ENCODE measurements at regions not wholly inside any gene's neighbourhood (a gene's known extent, or its start where the extent isn't known, plus 50 kb on each side); places are given as distances from the start of the nearest gene placed in this dataset.

DNA sequence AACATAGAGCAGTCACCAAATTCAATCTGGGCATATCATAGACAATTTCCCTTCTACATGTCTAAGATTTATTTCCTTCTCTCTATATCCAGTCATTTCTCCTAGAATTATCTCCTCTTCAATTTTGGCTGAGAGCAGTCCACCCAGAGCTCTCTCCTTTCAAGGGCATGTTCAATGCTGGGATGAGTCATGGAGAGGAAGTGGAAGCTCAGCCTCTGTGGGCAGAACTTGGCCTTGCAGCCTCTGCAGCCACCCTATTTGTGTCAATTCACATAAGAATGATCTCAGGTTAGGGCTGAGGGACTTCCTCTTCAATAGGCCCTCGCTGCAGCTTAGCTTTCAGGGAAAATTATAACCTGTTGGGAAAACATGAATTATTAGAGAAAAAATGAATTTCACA lies 560.8 kb downstream of the POM121L12 start:
- POLR2A ChIA-PET: no interaction called here
- Mint-ChIP-seq H3K9me3 (peaks cover 7% of the 10 kb centered on the region), H3K27ac (peak overlapping the region; percentile 75; the same call in 1 of the 2 replicates), H3K36me3 (no peaks in the 10 kb centered on the region), H3K27me3 (ENCODE audit: low read depth) (no peaks in the 10 kb centered on the region), H3K4me3 (no peak overlapping the region), H3K4me1 (peaks cover 10% of the 10 kb centered on the region)
- DNase-seq (ENCODE audit: low spot score) (no peak), ATAC-seq (peak; percentile 99)
- TF ChIP-seq SMAD4 (CRISPR knock-in tag; IDR thresholded peaks at IDR 0.05): no peak
- no peak for TF ChIP-seq OVOL2 (CRISPR knock-in tag; IDR thresholded peaks at IDR 0.05; ENCODE audit: borderline replicate concordance)
- TF ChIP-seq ZNF512 (CRISPR knock-in tag; IDR thresholded peaks at IDR 0.05; ENCODE audit: borderline replicate concordance): no peak
- no peak for TF ChIP-seq ZNF416 (CRISPR knock-in tag; IDR thresholded peaks at IDR 0.05)
- no peak for TF ChIP-seq ZNF121 (CRISPR knock-in tag; IDR thresholded peaks at IDR 0.05)
- TF ChIP-seq MYBL2 (CRISPR knock-in tag; IDR thresholded peaks at IDR 0.05): no peak
- TF ChIP-seq CBFB (CRISPR knock-in tag; IDR thresholded peaks at IDR 0.05; ENCODE audit: low read depth): no peak
- TF ChIP-seq NR2C2 (CRISPR knock-in tag; IDR thresholded peaks at IDR 0.05): no peak
- TF ChIP-seq NFYB (CRISPR knock-in tag; conservative IDR thresholded peaks at IDR 0.05; ENCODE audit: low read depth): no peak
- TF ChIP-seq ESRRA (CRISPR knock-in tag; IDR thresholded peaks at IDR 0.05; ENCODE audit: borderline replicate concordance): no peak
- CTCF ChIA-PET: no interaction called here

DNA sequence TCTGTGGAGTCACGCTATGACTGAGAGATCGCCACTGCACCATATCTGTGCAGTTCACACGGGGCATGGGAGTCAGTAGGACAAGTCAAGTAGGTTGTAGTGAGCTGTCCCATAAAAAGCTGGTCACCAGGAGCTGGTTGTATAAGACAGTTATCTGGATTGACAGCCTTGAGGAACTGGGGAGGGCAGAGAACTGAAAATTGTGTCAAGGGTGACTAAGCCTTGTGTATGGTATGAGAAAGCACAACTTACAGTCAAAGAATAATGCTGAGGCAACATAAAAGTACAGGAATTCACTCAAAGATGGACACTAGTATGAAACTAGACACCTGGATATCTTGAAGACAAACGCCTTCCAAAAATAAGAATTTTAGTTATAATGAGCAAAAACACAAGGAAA lies 564.9 kb downstream of the POM121L12 start:
- H3K27me3 Mint-ChIP-seq (ENCODE audit: low read depth): peaks cover 2% of the 10 kb centered on the region; the same call in 1 of the 2 replicates
- H3K4me3 Mint-ChIP-seq: no peak overlapping the region
- no peak overlapping the region for H3K27ac Mint-ChIP-seq
- peaks cover 32% of the 10 kb centered on the region for H3K4me1 Mint-ChIP-seq
- ATAC-seq (no peak), DNase-seq (ENCODE audit: low spot score) (no peak)
- peaks cover 23% of the 10 kb centered on the region for H3K9me3 Mint-ChIP-seq
- peaks cover 7% of the 10 kb centered on the region; the same call in 1 of the 2 replicates for H3K36me3 Mint-ChIP-seq
- ChIA-PET CTCF (no interaction called here), POLR2A (no interaction called here)
- TF ChIP-seq ZNF317 (CRISPR knock-in tag; IDR thresholded peaks at IDR 0.05; ENCODE audit: borderline replicate concordance, low read depth): no peak
- TF ChIP-seq CREM (CRISPR knock-in tag; IDR thresholded peaks at IDR 0.05): no peak
- TF ChIP-seq, protein P1, sequence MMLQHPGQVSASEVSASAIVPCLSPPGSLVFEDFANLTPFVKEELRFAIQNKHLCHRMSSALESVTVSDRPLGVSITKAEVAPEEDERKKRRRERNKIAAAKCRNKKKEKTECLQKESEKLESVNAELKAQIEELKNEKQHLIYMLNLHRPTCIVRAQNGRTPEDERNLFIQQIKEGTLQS (CRISPR knock-in tag; conservative IDR thresholded peaks at IDR 0.05): no peak
- TF ChIP-seq, protein P2, sequence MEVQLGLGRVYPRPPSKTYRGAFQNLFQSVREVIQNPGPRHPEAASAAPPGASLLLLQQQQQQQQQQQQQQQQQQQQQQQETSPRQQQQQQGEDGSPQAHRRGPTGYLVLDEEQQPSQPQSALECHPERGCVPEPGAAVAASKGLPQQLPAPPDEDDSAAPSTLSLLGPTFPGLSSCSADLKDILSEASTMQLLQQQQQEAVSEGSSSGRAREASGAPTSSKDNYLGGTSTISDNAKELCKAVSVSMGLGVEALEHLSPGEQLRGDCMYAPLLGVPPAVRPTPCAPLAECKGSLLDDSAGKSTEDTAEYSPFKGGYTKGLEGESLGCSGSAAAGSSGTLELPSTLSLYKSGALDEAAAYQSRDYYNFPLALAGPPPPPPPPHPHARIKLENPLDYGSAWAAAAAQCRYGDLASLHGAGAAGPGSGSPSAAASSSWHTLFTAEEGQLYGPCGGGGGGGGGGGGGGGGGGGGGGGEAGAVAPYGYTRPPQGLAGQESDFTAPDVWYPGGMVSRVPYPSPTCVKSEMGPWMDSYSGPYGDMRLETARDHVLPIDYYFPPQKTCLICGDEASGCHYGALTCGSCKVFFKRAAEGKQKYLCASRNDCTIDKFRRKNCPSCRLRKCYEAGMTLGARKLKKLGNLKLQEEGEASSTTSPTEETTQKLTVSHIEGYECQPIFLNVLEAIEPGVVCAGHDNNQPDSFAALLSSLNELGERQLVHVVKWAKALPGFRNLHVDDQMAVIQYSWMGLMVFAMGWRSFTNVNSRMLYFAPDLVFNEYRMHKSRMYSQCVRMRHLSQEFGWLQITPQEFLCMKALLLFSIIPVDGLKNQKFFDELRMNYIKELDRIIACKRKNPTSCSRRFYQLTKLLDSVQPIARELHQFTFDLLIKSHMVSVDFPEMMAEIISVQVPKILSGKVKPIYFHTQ (CRISPR knock-in tag; IDR thresholded peaks at IDR 0.05): no peak
- no peak for TF ChIP-seq FOXJ3 (CRISPR knock-in tag; IDR thresholded peaks at IDR 0.05; ENCODE audit: borderline replicate concordance)
- no peak for TF ChIP-seq SMAD3 (CRISPR knock-in tag; IDR thresholded peaks at IDR 0.05; ENCODE audit: borderline replicate concordance)
- no peak for TF ChIP-seq NR2C2 (CRISPR knock-in tag; IDR thresholded peaks at IDR 0.05)
- TF ChIP-seq ZNF219 (CRISPR knock-in tag; IDR thresholded peaks at IDR 0.05; ENCODE audit: borderline replicate concordance): no peak
- TF ChIP-seq, protein P3, sequence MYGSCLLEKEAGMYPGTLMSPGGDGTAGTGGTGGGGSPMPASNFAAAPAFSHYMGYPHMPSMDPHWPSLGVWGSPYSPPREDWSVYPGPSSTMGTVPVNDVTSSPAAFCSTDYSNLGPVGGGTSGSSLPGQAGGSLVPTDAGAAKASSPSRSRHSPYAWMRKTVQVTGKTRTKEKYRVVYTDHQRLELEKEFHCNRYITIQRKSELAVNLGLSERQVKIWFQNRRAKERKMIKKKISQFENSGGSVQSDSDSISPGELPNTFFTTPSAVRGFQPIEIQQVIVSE (CRISPR knock-in tag; IDR thresholded peaks at IDR 0.05; ENCODE audit: borderline replicate concordance): no peak
- TF ChIP-seq IRF2 (CRISPR knock-in tag; IDR thresholded peaks at IDR 0.05; ENCODE audit: borderline replicate concordance, low read depth): no peak
- no peak for TF ChIP-seq TCF7 (CRISPR knock-in tag; IDR thresholded peaks at IDR 0.05; ENCODE audit: low read depth)
- TF ChIP-seq FOXK1 (CRISPR knock-in tag; IDR thresholded peaks at IDR 0.05): no peak
- no peak for TF ChIP-seq ZNF396 (CRISPR knock-in tag; IDR thresholded peaks at IDR 0.05; ENCODE audit: borderline replicate concordance)

Data from WTC11 (cell line).